NOMO-1 (cell line): ENCODE measurements at regions not wholly inside any gene's neighbourhood (a gene's known extent, or its start where the extent isn't known, plus 50 kb on each side); places are given as distances from the start of the nearest gene placed in this dataset.
"Not testable (repeated sequence)": the region's sequence is repeated elsewhere in the genome, so short reads cannot be mapped to it uniquely, and the experiment has no call there.

Source experiments
- DNase-seq, 2 experiments: peaks; one replicate each; lab custom pipeline; 2025; ENCODE audit not compliant: unreplicated experiment in 2 of 2; lab: John Stamatoyannopoulos, UW

DNA sequence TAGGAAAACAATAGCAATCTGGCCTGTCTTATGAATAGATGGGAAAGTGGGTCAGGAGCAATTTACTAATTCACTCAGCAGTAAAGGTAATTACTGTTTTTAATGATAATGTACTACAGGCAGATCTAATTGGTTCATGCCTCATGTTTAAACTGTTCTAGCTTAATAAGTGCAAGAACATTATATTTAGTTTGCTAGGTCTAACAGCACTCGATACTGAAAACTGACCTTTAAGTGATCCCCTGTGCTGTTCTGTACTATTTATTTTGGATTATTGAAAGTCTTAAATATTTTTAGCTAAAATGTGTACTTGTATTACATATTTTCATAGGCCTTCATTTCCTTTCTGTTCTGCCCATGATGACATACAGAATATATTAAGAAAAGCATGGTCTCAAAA, 998.0 kb upstream of the GJE1 start:
- DNase-seq = no peak

DNA sequence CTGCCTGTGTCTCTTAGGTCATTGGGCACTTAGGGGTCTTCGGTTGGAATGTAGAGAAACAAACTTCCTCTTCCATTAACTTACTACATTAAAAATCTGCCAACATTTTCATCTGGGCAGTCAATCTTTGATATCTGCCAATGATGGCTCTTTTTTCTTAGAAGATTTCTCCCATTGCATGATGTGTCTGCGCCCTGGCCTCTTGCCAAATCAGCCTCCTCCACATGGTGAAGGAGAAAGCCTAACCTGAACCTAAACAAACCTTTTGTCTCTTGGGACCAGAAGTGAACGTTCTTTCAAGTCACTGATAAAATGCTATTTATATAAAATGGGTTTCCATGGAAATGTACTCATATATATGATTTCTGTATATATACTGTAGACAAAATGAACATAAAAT, 998.9 kb upstream of the GJE1 start:
- DNase-seq = no peak

DNA sequence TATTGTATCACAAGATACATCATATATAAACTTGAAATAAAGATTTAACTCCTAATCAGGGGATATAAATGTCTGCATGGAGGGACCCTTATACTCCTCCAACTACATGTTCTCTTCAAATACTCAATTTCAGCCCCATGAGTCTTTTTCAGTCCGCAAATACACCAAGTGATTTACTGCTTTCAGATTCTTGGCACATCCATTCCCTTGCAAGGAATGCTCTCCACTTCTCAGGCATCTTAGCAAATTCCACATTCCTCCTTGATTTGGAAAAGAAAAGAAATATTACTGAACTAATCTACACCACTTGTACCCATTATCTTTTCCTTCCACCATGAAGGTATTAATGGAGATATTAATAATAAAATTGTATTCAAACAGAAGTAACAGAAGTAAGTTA, 999.4 kb upstream of the GJE1 start:
- DNase-seq = no peak

DNA sequence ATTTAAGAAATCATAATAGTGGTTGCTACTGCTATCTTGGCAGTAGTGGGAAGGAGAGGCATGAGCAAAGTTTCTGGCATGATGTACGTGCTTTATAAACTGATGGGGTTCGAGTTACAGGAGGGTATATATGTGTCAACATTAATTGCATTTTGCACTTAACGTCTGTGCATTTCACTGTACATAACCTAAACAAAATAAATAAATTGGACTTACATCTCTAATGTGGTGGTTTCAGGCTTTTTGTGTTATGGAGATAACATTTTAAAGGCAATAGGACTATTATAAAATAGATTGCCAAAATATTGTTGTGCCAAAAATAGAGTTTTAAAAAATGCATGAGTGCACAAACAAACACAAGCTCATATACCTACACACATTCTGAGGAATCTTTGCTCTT, 1001.1 kb upstream of the GJE1 start:
- DNase-seq = no peak

DNA sequence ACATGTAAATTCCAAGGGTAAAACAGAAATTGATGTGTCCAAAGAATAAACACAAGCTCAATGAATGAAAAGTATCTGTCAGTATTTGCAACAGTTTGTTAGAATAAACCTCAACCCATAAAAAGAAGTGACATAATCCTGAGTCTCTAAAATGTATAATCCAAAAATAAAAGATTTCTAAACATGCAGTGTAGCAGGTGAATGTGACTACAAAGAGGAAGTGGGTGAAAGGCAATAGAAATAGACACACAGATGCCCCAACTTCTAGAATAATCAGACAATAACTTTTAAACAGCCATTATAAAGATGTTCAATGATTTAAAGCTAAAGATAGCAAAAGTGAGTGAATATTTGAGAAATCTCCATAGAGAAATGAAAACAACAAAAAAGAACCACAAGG, 1009.2 kb upstream of the GJE1 start:
- peak in 1 of 2 experiments; percentile 16 for DNase-seq

DNA sequence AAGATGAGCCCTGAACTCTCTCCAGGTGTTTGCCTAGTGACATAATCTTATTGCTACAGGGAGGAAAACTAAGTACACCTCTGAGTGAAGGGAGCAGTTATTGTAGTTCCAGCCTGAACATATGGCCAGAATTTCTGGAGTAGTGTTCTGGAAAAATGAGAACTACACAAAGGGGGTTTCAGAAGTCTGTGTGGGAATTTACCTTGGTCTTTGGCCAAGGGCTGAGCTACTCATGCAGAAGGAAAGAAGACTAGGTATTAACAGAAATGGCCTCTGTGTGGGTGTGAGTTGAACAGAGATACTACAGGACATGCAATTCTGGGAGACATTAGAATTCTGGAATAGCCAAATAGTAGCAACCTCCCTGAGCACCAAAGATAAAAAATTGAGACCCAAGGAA, 1009.7 kb upstream of the GJE1 start:
- DNase-seq = no peak

DNA sequence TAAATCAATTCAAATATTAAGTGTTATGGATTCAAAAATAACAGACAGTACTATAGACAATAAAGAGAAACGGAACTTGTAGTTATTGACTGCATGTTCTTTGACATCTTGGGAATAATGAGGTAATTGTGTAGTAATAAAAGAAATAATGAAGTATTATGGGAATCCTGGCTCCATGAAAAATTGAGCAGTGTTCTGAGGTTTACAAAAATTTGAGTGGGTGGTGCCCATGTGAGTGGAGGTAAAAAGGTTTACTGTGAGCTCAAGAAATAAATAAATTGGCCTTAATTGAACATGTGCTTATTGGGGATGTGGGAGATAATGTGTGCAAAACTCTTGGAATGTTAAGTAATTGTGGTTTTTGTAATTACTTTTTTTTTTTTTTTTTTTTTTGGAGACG, 1013.7 kb upstream of the GJE1 start:
- no peak for DNase-seq

DNA sequence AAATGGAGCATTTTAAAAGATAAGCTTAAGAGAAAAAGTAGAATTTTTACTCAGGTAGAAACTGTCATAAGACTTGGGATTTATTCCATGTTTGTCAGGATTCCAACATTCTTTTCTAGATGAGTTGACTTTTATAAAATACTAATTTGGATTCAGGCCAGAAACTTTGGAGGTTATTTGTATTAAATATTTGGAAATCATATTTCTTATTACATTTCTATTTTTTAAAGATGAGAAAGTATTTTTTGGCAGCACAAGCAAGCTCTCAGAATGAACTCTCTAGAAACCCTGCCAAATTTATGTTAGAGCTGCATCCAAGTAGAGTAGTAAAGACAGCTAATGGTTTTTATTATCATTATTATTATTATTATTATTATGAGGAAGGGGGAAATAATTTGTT, 1014.9 kb upstream of the GJE1 start:
- DNase-seq = no peak

DNA sequence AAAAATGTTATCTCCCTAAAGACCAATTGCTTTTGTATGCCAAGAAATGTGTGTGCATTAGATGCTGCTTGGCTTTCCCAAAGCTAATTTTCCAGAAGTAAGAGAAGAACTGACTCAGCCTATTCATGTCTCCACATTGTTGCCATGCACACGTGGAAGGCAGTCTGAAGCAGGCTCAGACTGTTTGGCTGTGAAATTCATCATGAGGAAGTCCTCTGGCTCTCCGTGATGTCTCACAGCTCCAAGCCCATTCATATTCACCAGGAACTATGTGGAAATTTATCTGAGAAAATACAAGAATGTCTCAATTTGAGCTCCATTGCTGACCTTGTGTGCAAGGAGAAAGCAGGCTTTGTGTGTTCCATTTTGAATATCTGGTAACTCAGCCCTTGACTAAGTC, 1022.2 kb upstream of the GJE1 start:
- no peak for DNase-seq

DNA sequence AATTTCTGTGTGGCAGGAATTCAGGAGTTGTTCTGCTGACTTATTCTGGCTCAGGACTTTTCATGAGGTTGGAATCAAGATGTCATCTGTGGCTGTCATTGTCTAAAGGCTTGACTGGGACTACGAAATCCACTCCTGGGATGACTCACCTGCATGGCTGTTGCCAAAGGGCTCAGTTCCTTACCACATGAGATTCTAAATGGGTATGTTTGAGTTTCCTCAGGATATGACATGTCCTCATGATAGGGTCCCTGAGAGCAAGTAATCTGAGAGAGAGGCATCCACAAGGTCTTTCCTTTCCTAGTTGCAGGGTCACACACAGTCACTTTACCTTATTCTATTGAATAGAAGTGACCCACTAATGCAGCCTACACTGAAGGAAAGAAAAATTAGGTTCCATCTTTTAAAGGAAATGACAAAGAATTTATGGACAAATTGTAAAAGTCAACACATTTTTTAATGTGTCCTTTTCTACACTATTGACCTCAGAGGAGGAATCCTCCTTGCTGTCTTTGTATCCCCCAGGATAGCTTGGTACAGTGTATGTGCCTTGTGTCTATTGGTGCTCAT, 1025.0 kb upstream of the GJE1 start:
- DNase-seq = no peak

DNA sequence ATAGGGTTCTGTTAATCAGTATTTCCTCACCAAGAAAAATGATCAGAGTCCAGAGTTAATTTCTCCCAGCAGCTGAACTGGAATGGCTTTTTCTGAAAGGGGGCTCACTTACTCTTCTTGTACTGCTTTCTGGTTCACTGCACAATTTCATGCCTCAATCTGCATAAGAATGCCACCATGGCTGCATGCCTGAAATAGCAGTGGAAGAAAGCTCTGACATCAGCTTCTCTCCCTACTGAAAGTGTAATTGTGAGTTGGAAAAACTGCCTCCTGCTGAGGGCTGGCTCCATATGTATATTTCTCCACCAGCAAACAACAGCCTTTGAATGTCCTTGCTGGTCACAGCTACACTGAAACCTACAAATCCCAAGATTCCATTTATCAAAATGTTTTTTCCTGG, 1027.2 kb upstream of the GJE1 start:
- no peak for DNase-seq

DNA sequence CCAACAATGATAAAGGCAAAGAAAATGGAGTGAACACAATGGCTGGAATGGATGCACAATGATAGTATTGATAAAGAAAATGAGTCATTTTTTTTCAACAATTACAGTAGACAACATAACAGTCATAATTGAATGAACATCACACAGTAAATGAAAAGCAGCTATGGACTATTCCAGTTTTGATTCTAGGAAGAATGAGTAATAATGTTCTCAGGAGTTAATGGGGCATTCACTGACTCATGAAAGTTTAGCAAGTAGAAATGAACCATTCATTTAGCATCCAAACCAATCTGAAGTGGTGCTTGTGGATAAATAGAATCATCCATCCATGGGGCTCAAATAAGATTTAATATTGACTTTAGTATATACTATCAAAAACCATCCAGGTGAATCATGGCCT, 1029.5 kb upstream of the GJE1 start:
- no peak for DNase-seq

DNA sequence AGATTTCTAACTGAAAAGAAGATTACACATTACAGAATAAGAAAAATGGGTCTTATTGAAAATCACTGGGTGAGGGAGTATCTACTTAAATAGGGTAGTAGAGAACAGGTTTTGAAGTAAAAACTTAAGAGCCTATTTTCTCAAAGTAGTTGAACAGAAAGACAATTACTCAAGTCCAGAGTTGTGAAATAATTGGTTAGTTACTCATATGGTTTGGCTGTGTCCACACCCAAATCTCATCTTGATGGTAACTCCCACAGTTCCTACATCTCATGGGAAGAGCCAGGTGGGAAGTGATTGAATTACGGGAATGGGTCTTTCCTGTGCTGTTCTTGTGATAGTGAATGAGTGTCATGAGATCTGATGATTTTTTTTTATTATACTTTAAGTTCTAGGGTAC, 1035.3 kb upstream of the GJE1 start:
- no peak for DNase-seq

DNA sequence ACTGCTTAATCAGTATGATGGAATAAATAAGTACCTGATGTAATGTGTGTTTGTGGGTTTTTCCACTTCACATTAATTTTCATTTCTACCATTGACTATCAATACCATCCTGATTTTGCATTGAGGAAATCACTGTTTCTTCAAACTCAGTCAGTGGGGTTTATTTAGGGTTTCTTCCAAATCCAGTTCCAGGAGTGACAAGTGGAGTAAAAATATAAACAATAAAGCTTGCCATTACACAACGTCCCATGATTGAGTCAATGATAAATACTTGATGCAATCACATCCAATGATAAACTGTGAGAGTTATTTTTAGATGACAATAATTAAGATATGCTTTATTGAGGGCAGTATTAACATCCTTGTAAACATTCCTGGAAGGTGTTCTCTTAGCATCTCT, 1037.4 kb upstream of the GJE1 start:
- DNase-seq = no peak

DNA sequence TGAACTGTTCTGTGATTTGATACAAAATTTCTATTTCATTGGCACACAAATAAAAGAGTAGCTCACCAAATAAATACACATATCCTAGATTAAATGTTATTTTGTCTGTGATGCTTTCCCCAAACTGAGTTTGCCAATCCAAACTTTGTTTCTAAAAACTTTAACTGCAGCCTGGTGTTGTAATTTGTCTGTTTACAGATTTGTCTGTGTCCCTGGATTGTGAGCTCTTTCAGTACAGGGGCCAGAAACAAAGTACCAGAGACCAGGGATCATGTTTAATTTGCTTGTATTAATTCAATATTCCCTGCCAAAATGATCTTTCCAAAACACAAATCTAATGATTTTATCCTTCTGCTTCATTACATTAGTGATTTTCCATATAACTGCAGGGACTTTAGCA, 1044.6 kb upstream of the GJE1 start:
- no peak for DNase-seq

DNA sequence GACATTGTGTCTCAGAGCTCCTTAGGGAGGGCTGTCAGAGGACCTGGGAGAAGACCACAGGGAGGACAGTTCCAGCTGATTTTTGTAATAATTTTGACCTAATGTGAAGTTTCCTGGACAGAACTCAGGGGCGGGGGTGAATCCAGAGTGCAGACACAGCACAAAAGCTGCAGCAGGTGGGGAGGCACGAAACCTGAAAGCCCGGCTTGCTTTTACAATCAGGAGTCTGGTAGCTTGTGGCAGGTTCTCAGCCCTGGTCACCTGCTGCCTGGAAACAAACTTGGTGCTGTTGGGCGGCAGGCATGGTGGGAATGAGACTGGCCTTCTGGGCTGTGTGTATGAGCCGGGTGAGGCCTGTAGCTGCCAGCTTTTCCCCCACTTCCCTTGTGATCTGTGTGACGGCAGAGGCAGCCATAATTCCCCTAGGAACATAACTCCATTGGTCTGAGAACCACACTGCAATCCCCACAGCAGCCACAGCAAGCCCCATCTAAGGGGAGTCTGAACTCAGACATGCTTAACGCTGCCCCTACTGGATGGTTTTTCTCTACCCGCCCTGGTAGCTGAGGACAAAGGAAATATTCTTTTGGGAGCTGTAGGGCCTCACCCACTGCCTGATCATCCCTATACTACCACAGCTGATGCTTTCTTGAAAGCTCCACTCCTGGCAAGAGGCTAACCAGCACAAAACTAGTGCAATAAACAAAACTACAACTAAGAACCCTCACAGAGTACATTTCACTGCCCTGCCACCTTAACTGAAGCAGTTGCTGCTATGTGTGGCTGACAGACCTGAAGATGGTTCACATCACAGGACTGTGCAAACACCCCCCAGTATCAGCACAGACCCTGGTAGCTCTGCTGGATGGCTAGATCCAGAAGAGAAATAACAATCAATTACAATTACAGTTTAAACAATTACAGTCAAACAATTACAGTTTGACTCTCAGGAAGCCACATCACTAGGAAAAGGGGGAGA, 1055.1 kb upstream of the GJE1 start:
- no peak for DNase-seq

DNA sequence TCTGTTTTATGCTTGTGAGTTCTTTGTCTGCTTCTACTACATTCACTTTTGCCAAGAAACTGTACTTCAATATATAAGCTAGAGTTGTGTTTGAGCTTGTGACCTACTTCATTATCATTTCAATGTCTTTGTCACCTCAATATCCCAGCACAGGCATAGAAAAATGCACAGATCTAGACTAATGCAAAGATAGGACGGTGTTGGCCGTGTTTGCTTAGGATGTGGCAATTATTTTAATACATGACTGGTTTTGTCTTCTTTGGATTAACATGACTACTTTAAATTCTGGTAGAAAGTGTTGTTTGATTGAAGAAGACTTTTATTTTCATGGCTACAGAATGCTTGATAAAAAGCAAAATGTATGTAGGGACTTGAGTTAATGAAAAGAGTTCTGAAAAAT, 1075.0 kb upstream of the GJE1 start:
- no peak for DNase-seq

DNA sequence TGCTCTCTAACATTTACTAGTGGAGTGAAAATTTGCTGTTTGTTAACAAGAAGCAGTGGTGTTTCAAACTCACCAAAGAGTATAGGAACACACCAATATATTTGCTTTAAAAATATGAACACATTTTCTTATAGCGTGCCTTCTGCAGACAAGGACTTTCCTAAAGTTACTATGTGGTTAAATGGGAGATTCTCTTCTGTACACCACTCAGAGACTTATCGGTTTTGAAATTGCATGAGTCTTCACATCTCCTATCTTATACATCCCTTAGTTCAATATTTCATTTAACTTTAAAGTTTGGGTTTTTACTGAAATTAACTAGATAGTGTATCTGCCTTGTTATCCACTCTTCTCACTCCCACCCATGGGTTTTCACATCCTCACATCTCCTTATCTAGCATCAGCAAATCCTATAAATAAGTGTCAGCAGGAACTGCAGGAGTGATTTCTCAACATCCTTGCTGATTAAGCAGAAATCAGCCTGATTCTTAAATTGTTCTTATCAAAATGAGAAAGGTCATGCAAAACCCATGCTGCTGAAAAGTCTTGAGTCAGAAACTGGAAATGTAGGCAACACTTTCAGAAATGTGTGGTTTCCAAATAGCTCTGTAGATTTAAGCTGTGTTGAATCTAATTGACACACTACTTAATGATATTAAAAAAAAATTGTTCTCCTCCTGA, 1075.6 kb upstream of the GJE1 start:
- DNase-seq = no peak

DNA sequence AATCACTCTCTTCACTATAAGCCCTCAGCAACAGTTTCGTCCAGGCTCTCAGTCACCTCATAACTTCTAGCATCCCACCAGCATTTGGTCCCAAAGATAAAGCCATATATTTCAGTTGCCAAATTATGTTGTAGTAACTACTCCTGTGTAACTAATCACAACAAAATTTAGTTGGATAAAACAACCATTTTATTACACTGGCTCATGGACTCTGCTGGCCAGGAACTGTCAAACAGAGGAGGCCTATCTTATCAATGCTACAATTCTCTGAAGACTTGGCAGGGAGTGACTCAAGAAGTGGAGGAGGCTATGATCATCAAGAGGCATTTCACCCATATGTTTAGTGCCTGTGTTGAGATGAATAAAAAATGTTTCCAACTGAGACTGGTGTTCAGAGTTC, 1082.3 kb upstream of the GJE1 start:
- DNase-seq = no peak

DNA sequence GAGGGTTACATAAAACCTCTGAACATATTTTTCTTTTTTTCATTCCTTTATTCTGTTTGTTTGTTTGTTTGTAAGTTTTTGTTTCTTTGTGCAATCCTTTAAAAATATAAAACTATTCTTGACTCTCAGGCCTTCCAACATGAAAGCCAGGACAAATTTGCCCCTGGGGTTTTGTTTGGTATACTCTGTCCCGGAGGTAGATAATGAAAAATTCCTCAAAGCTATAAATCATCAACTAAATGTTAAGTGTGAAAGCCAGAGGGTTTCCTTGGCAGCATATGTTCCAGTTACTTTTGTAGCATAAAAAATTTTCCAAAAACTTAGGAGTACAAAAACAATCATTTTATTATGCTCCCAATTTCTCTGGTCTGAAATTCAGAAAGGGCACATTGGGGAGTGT, 1084.3 kb upstream of the GJE1 start:
- no peak for DNase-seq

DNA sequence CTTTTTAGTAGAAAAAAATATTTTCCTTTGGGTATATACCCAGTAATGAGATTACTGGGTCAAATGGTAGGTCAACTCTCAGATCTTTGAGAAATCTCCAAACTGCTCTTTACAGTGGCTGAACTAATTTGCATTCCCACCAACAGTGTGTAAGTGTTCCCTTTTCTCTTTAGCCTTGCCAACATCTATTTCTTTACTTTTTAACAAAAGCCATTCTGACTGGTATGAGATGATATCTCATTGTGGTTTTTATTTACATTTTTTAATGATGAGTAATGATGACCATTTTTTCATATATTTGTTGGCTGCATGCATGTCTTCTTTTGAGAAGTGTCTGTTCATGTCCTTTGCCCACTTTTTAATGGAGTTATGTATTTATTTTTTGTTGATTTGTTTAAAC, 1086.2 kb upstream of the GJE1 start:
- DNase-seq = not testable (repeated sequence)

DNA sequence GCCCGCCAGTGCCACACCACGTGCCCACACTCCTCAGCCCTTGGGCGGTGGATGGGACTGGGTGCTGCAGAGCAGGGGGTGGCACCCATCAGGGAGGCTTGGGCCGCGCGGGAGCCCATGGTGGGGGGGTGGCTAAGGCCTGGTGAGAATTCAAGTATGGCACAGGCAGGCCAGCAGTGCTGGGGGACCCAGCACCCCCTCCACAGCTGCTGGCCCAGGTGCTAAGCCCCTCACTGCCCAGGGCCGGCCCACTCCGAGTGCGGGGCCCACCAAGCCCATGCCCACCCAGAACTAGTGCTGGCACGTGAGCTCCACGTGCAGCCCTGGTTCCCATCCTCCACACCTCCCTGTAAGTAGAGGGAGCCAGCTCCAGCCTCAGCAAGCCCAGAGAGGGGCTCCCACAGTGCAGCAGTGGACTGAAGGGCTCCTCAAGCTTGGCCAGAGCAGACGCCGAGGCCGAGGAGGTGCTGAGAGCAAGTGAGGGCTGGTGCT, 1091.1 kb upstream of the GJE1 start:
- DNase-seq = no peak
